Neural crest cell (in vitro differentiated cells): ENCODE measurements at regions not wholly inside any gene's neighbourhood (a gene's known extent, or its start where the extent isn't known, plus 50 kb on each side); places are given as distances from the start of the nearest gene placed in this dataset.

ENCODE experiments used
- DNase-seq: peaks from one replicate; pipeline ENCODE4 v3.0.0; 2021; ENCODE audit warnings: low read depth, mixed read lengths, low spot score
- H3K27ac Mint-ChIP-seq: one replicate; pipeline ENCODE4 v1.8.0; 2021; ENCODE audit warnings: mild to moderate bottlenecking, mixed read lengths; ENCODE audit not compliant: unreplicated experiment
- H3K27me3 Mint-ChIP-seq: 2 replicates; pipeline ENCODE4 v1.8.0; 2021; ENCODE audit warnings: low read depth, mild to moderate bottlenecking, mixed read lengths
- H3K36me3 Mint-ChIP-seq: 2 replicates; pipeline ENCODE4 v1.8.0; 2021; ENCODE audit warnings: low read depth, mild to moderate bottlenecking, mixed read lengths
- H3K4me1 Mint-ChIP-seq: 2 replicates; pipeline ENCODE4 v1.8.0; 2021; ENCODE audit warnings: mixed read lengths
- H3K4me3 Mint-ChIP-seq: one replicate; pipeline ENCODE4 v1.8.0; 2021; ENCODE audit warnings: mild to moderate bottlenecking, mixed read lengths
- H3K9me3 Mint-ChIP-seq: 2 replicates; pipeline ENCODE4 v1.8.0; 2021; ENCODE audit warnings: mixed read lengths
- CTCF ChIP-seq: fragments of 200-600 bp; sonication (generic); conservative IDR thresholded peaks from 2 replicates; pipeline ENCODE4 v1.5.0; 2021; ENCODE audit warnings: antibody characterized with exemption, mild to moderate bottlenecking

GRCh38 chr20:6892724-6893123 is 125.2 kb downstream of the BMP2 start:
- H3K36me3 Mint-ChIP-seq = no peaks in the 10 kb centered on the region
- no peaks in the 10 kb centered on the region for H3K4me1 Mint-ChIP-seq
- no peaks in the 10 kb centered on the region for H3K27me3 Mint-ChIP-seq
- no peaks in the 10 kb centered on the region for H3K9me3 Mint-ChIP-seq
- no peak overlapping the region for H3K27ac Mint-ChIP-seq
- no peak for DNase-seq
- no peak overlapping the region for H3K4me3 Mint-ChIP-seq
- no peak for TF ChIP-seq CTCF

- DNase-seq = no peak
- no peaks in the 10 kb centered on the region for H3K27me3 Mint-ChIP-seq
- TF ChIP-seq CTCF = no peak
- no peak overlapping the region for H3K4me3 Mint-ChIP-seq
- H3K36me3 Mint-ChIP-seq = no peaks in the 10 kb centered on the region
- no peak overlapping the region for H3K27ac Mint-ChIP-seq
- peaks cover 5% of the 10 kb centered on the region for H3K4me1 Mint-ChIP-seq
- no peaks in the 10 kb centered on the region for H3K9me3 Mint-ChIP-seq
Observed at GRCh38 chr20:6898928-6899327, 131.4 kb downstream of the BMP2 start.

GRCh38 chr20:6906871-6907270 is 139.4 kb downstream of the BMP2 start:
- no peak for DNase-seq
- Mint-ChIP-seq H3K27me3 (no peaks in the 10 kb centered on the region), H3K4me3 (no peak overlapping the region), H3K36me3 (no peaks in the 10 kb centered on the region), H3K9me3 (no peaks in the 10 kb centered on the region), H3K4me1 (peaks cover 8% of the 10 kb centered on the region), H3K27ac (no peak overlapping the region)
- TF ChIP-seq CTCF = no peak

GRCh38 chr20:6908673-6909072 is 141.2 kb downstream of the BMP2 start:
- peaks cover 8% of the 10 kb centered on the region for H3K4me1 Mint-ChIP-seq
- H3K27ac Mint-ChIP-seq = no peak overlapping the region
- no peaks in the 10 kb centered on the region for H3K36me3 Mint-ChIP-seq
- TF ChIP-seq CTCF = no peak
- H3K4me3 Mint-ChIP-seq = no peak overlapping the region
- H3K27me3 Mint-ChIP-seq = no peaks in the 10 kb centered on the region
- no peaks in the 10 kb centered on the region for H3K9me3 Mint-ChIP-seq
- DNase-seq = no peak

- no peak for DNase-seq
- Mint-ChIP-seq H3K4me3 (no peak overlapping the region), H3K9me3 (no peaks in the 10 kb centered on the region), H3K27ac (no peak overlapping the region), H3K4me1 (peaks cover 8% of the 10 kb centered on the region), H3K27me3 (no peaks in the 10 kb centered on the region), H3K36me3 (no peaks in the 10 kb centered on the region)
- no peak for TF ChIP-seq CTCF
Observed at GRCh38 chr20:6909608-6910007, 142.1 kb downstream of the BMP2 start.

- Mint-ChIP-seq H3K4me3 (no peak overlapping the region), H3K36me3 (no peaks in the 10 kb centered on the region), H3K4me1 (no peaks in the 10 kb centered on the region), H3K27ac (no peak overlapping the region), H3K27me3 (no peaks in the 10 kb centered on the region), H3K9me3 (no peaks in the 10 kb centered on the region)
- no peak for TF ChIP-seq CTCF
- no peak for DNase-seq
Observed at GRCh38 chr20:6914986-6915385, 147.5 kb downstream of the BMP2 start.
